Mammary epithelial cell (primary cell): ENCODE measurements at regions not wholly inside any gene's neighbourhood (a gene's known extent, or its start where the extent isn't known, plus 50 kb on each side); places are given as distances from the start of the nearest gene placed in this dataset.

Experiments
- CTCF ChIP-seq, 2 donors: IDR thresholded peaks in 1 of 2; conservative IDR thresholded peaks in 1 of 2; 2 replicates each; pipeline ENCODE4 v1.5.1; 2011 to 2012; ENCODE audit warnings: inconsistent platforms in 2 of 2, low read length in 2 of 2, mild to moderate bottlenecking in 2 of 2, control low read depth in 1 of 2, low read depth in 1 of 2; ENCODE audit not compliant: insufficient read depth in 1 of 2; ENCODE audit errors: extremely low read depth in 1 of 2
- EZH2 ChIP-seq: IDR thresholded peaks from 2 replicates; pipeline ENCODE4 v1.6.1; 2012; ENCODE audit warnings: low read length, inconsistent platforms, borderline replicate concordance

- TF ChIP-seq CTCF (conservative IDR thresholded peaks at IDR 0.05 in 1 of 2, IDR thresholded peaks at IDR 0.05 in 1 of 2; ENCODE audit: extremely low read depth in 1 of 2, insufficient read depth in 1 of 2, low read depth in 1 of 2, low read length in 2 of 2) = no peak
- TF ChIP-seq EZH2 = no peak
These were observed 127.9 kb upstream of the LGALSL start for GRCh38 chr2:64325852-64326577.
